ENCODE measurements at regions not wholly inside any gene's neighbourhood (a gene's known extent, or its start where the extent isn't known, plus 50 kb on each side); places are given as distances from the start of the nearest gene placed in this dataset.
A peak's percentile ranks its signal among the peaks of the same experiment; 100 is the strongest.

GRCh38 chr5:8394965-8395364, 526.0 kb downstream of the MTRR start:
- H3F3A ChIP-seq (ENCODE audit: low read depth): no peaks in the 10 kb centered on the region
- H3K79me2 ChIP-seq (ENCODE audit: low read depth): no peaks in the 10 kb centered on the region
- no peak overlapping the region for H3K27ac ChIP-seq
- Mint-ChIP-seq H3K9me3 (no peaks in the 10 kb centered on the region), H3K4me1 (peaks cover 3% of the 10 kb centered on the region), H3K27ac (no peak overlapping the region), H3K27me3 (ENCODE audit: insufficient read depth, low read depth) (no peaks in the 10 kb centered on the region), H3K36me3 (no peaks in the 10 kb centered on the region), H3K4me3 (no peak overlapping the region)
- no peak overlapping the region for H2AFZ ChIP-seq (replicated peaks)
- H3K4me1 ChIP-seq: no peaks in the 10 kb centered on the region
- peak; percentile 18 for DNase-seq (ENCODE audit: low spot score)
- TF ChIP-seq, protein P1, sequence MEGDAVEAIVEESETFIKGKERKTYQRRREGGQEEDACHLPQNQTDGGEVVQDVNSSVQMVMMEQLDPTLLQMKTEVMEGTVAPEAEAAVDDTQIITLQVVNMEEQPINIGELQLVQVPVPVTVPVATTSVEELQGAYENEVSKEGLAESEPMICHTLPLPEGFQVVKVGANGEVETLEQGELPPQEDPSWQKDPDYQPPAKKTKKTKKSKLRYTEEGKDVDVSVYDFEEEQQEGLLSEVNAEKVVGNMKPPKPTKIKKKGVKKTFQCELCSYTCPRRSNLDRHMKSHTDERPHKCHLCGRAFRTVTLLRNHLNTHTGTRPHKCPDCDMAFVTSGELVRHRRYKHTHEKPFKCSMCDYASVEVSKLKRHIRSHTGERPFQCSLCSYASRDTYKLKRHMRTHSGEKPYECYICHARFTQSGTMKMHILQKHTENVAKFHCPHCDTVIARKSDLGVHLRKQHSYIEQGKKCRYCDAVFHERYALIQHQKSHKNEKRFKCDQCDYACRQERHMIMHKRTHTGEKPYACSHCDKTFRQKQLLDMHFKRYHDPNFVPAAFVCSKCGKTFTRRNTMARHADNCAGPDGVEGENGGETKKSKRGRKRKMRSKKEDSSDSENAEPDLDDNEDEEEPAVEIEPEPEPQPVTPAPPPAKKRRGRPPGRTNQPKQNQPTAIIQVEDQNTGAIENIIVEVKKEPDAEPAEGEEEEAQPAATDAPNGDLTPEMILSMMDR (IDR thresholded peaks at IDR 0.05): peak; percentile 39
- no peak for TF ChIP-seq EZH2 (IDR thresholded peaks at IDR 0.05)
- H3K9me3 ChIP-seq (ENCODE audit: low read depth): no peaks in the 10 kb centered on the region
- H3K4me2 ChIP-seq: no peak overlapping the region
- no peak overlapping the region for H3K4me3 ChIP-seq
- no peaks in the 10 kb centered on the region for H3K27me3 ChIP-seq
- no peaks in the 10 kb centered on the region for H3K36me3 ChIP-seq
- H3K9ac ChIP-seq: no peak overlapping the region
- H4K20me1 ChIP-seq (ENCODE audit: low read depth): no peaks in the 10 kb centered on the region

GRCh38 chr5:8396246-8396645, 527.3 kb downstream of the MTRR start:
- no peaks in the 10 kb centered on the region for H3K36me3 ChIP-seq
- Mint-ChIP-seq H3K27me3 (ENCODE audit: insufficient read depth, low read depth) (no peaks in the 10 kb centered on the region), H3K36me3 (no peaks in the 10 kb centered on the region), H3K27ac (no peak overlapping the region), H3K4me3 (no peak overlapping the region), H3K9me3 (no peaks in the 10 kb centered on the region), H3K4me1 (peaks cover 3% of the 10 kb centered on the region)
- no peak overlapping the region for H3K9ac ChIP-seq
- no peaks in the 10 kb centered on the region for H3F3A ChIP-seq (ENCODE audit: low read depth)
- no peaks in the 10 kb centered on the region for H3K4me1 ChIP-seq
- no peaks in the 10 kb centered on the region for H4K20me1 ChIP-seq (ENCODE audit: low read depth)
- H3K4me2 ChIP-seq: no peak overlapping the region
- H3K27ac ChIP-seq: no peak overlapping the region
- no peak overlapping the region for H2AFZ ChIP-seq (replicated peaks)
- DNase-seq (ENCODE audit: low spot score): no peak
- H3K79me2 ChIP-seq (ENCODE audit: low read depth): no peaks in the 10 kb centered on the region
- TF ChIP-seq EZH2 (IDR thresholded peaks at IDR 0.05) (no peak), EZH2phosphoT487 (IDR thresholded peaks at IDR 0.05) (no peak)
- TF ChIP-seq, protein P1 (IDR thresholded peaks at IDR 0.05): no peak
- no peaks in the 10 kb centered on the region for H3K27me3 ChIP-seq
- H3K4me3 ChIP-seq: no peak overlapping the region
- no peaks in the 10 kb centered on the region for H3K9me3 ChIP-seq (ENCODE audit: low read depth)

DNA sequence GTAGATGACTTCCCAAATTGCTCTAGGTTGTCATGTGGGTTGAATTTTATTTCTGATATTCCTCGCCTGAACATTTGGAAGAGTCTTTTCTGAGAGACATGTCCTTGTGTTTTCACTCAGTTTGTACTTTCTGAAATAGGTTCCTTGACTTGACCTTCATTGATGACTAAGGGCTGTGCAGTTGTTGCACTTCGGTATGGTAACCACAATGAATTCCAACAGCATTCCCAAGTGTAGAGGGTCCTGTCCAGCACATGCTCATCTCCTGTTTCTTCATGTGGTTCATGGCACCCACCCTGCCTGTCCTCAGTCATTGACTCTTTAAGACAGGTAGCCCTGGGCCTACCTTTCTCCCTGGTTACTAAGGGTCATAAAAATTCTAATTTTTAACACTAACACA, 527.8 kb downstream of the MTRR start:
- H3K27ac Mint-ChIP-seq: no peak overlapping the region
- H3K36me3 ChIP-seq: no peaks in the 10 kb centered on the region
- no peak for DNase-seq (ENCODE audit: low spot score)
- no peaks in the 10 kb centered on the region for H3K27me3 ChIP-seq
- H3K9me3 ChIP-seq (ENCODE audit: low read depth): no peaks in the 10 kb centered on the region
- no peak for TF ChIP-seq EZH2phosphoT487 (IDR thresholded peaks at IDR 0.05)
- TF ChIP-seq, protein P1 (IDR thresholded peaks at IDR 0.05): no peak
- no peak overlapping the region for H3K9ac ChIP-seq
- no peak overlapping the region for H2AFZ ChIP-seq (replicated peaks)
- no peaks in the 10 kb centered on the region for H3K9me3 Mint-ChIP-seq
- H3K4me1 ChIP-seq: no peaks in the 10 kb centered on the region
- H3K79me2 ChIP-seq (ENCODE audit: low read depth): no peaks in the 10 kb centered on the region
- H3F3A ChIP-seq (ENCODE audit: low read depth): no peaks in the 10 kb centered on the region
- no peak overlapping the region for H3K27ac ChIP-seq
- no peaks in the 10 kb centered on the region for H3K36me3 Mint-ChIP-seq
- H3K4me3 ChIP-seq: no peak overlapping the region
- H3K4me1 Mint-ChIP-seq: peaks cover 3% of the 10 kb centered on the region
- H3K27me3 Mint-ChIP-seq (ENCODE audit: insufficient read depth, low read depth): no peaks in the 10 kb centered on the region
- H3K4me3 Mint-ChIP-seq: no peak overlapping the region
- H3K4me2 ChIP-seq: no peak overlapping the region
- no peaks in the 10 kb centered on the region for H4K20me1 ChIP-seq (ENCODE audit: low read depth)

DNA sequence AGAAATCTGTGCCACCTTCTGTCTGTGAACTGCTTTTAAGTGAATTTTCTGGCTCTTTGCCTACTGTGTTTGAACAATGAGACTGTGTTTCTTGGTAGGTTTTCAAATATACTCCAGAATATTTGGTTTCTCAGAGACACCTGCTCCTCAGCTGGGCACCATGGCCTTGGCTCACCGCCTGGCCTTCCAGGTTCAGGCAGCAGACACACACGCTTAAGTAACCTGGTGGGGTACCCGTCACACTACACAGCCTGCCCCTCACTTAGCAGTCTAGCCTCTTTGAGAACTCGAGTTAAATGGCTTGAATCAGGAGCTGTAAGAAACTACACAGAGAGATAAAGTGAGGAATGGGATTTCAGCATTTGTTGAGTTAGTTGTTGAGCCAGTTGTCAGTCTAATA, 530.5 kb downstream of the MTRR start:
- Histone ChIP-seq H3K4me3 (no peak overlapping the region), H3K4me2 (no peak overlapping the region), H3K27me3 (no peaks in the 10 kb centered on the region), H3K9ac (no peak overlapping the region), H3K79me2 (ENCODE audit: low read depth) (no peaks in the 10 kb centered on the region), H2AFZ (replicated peaks) (no peak overlapping the region), H3K36me3 (no peaks in the 10 kb centered on the region), H3K27ac (no peak overlapping the region), H3F3A (ENCODE audit: low read depth) (no peaks in the 10 kb centered on the region), H4K20me1 (ENCODE audit: low read depth) (no peaks in the 10 kb centered on the region), H3K9me3 (ENCODE audit: low read depth) (no peaks in the 10 kb centered on the region), H3K4me1 (no peaks in the 10 kb centered on the region)
- Mint-ChIP-seq H3K36me3 (no peaks in the 10 kb centered on the region), H3K27me3 (ENCODE audit: insufficient read depth, low read depth) (peaks cover 3% of the 10 kb centered on the region), H3K4me3 (no peak overlapping the region), H3K9me3 (no peaks in the 10 kb centered on the region), H3K4me1 (no peaks in the 10 kb centered on the region), H3K27ac (no peak overlapping the region)
- TF ChIP-seq EZH2 (IDR thresholded peaks at IDR 0.05): no peak
- TF ChIP-seq, protein P1 (IDR thresholded peaks at IDR 0.05): no peak
- TF ChIP-seq EZH2phosphoT487 (IDR thresholded peaks at IDR 0.05): no peak
- no peak for DNase-seq (ENCODE audit: low spot score)
